GM18909 (cell line): ENCODE measurements at regions not wholly inside any gene's neighbourhood (a gene's known extent, or its start where the extent isn't known, plus 50 kb on each side); places are given as distances from the start of the nearest gene placed in this dataset.
"Not testable (repeated sequence)": the region's sequence is repeated elsewhere in the genome, so short reads cannot be mapped to it uniquely, and the experiment has no call there.

Experiments
- ATAC-seq: cut with Tn5 transposase; IDR thresholded peaks from one replicate; pipeline ENCODE4 v1.9.1; 2021; ENCODE audit warnings: mild to moderate bottlenecking; ENCODE audit not compliant: unreplicated experiment, poor library complexity

GRCh38 chr3:26763723-26764122 lies 141.2 kb downstream of the LRRC3B start:
- no peak for ATAC-seq

GRCh38 chr3:26766031-26766430 lies 143.5 kb downstream of the LRRC3B start:
- ATAC-seq: no peak

- no peak for ATAC-seq
Observed at GRCh38 chr3:26768068-26768651, 145.6 kb downstream of the LRRC3B start.

- ATAC-seq: no peak
Observed at GRCh38 chr3:26799679-26800317, 177.2 kb downstream of the LRRC3B start.

- no peak for ATAC-seq
Observed at GRCh38 chr3:26807272-26807671, 184.7 kb downstream of the LRRC3B start.

GRCh38 chr3:26825454-26825853 lies 202.9 kb downstream of the LRRC3B start:
- no peak for ATAC-seq

- no peak for ATAC-seq
Observed at GRCh38 chr3:26827169-26827568, 204.6 kb downstream of the LRRC3B start.

- no peak for ATAC-seq
Observed at GRCh38 chr3:26838026-26838425, 215.5 kb downstream of the LRRC3B start.

GRCh38 chr3:26839001-26839400 lies 216.4 kb downstream of the LRRC3B start:
- no peak for ATAC-seq

GRCh38 chr3:26840272-26840870 lies 217.8 kb downstream of the LRRC3B start:
- no peak for ATAC-seq

GRCh38 chr3:26845194-26845593 lies 222.6 kb downstream of the LRRC3B start:
- no peak for ATAC-seq

GRCh38 chr3:26847680-26848079 lies 225.1 kb downstream of the LRRC3B start:
- no peak for ATAC-seq

- no peak for ATAC-seq
Observed at GRCh38 chr3:26894443-26894842, 271.9 kb downstream of the LRRC3B start.

GRCh38 chr3:26915208-26915607 lies 292.6 kb downstream of the LRRC3B start:
- no peak for ATAC-seq

- ATAC-seq: no peak
Observed at GRCh38 chr3:26920646-26921478, 298.3 kb downstream of the LRRC3B start.

GRCh38 chr3:26931896-26932295 lies 309.3 kb downstream of the LRRC3B start:
- no peak for ATAC-seq

GRCh38 chr3:26932752-26933151 lies 310.2 kb downstream of the LRRC3B start:
- no peak for ATAC-seq

- ATAC-seq: not testable (repeated sequence)
Observed at GRCh38 chr3:26945480-26945879, 322.9 kb downstream of the LRRC3B start.

- ATAC-seq: no peak
Observed at GRCh38 chr3:26960382-26960781, 337.8 kb downstream of the LRRC3B start.

- ATAC-seq: peak; percentile 96
Observed at GRCh38 chr3:26962492-26963360, 340.2 kb downstream of the LRRC3B start.
